SKM-1 (cell line): ENCODE measurements at regions not wholly inside any gene's neighbourhood (a gene's known extent, or its start where the extent isn't known, plus 50 kb on each side); places are given as distances from the start of the nearest gene placed in this dataset.

Experiments
- DNase-seq: peaks from one replicate; lab custom pipeline; 2025; ENCODE audit not compliant: unreplicated experiment; lab: John Stamatoyannopoulos, UW

GRCh38 chr12:107462428-107463332 lies 222.9 kb upstream of the PWP1 start:
- DNase-seq, result no peak

GRCh38 chr12:107464644-107465043 lies 221.0 kb upstream of the PWP1 start:
- DNase-seq, result no peak

DNA sequence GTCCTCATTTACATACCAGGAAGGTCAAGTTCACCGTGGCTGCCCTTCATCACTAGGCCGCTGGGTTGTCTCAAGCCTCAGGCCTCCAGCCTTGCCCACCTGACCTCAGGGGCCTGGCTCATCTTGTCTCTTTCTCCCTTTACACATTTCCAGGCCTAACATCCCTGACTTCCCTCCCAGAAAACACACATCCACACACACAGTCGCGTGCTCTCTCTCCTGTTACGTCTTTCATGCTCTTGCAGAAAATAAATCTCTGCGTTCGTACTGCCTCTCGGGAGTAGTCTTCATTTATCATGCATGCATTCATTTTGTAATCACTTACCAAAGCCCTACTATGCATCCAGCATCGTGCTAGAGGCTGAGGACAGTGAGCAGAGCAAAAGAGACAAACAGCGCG lies 220.0 kb upstream of the PWP1 start:
- no peak for DNase-seq

- no peak for DNase-seq
Observed at GRCh38 chr12:107467716-107468115, 217.9 kb upstream of the PWP1 start.

GRCh38 chr12:107468182-107468581 lies 217.4 kb upstream of the PWP1 start:
- no peak for DNase-seq

DNA sequence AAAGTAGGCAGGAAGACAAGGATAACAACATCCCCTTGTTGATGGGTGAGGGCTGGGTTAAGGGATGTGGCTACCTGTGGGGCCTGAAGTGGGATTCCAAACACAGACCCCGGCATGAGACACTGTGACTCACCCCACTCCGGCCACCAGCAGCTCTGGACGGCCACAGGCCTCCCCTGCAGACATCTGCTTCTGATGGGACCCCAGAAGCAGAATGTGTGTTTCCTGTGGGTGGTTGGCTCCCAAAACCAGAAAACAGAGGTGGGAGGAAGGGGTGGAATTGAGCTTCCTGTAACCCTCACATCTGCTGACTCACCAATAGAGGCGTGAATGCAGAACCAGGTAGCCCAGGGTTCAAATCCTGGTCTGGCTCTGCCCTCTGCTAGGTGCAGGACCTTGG lies 216.6 kb upstream of the PWP1 start:
- no peak for DNase-seq

- no peak for DNase-seq
Observed at GRCh38 chr12:107470645-107471044, 215.0 kb upstream of the PWP1 start.

DNA sequence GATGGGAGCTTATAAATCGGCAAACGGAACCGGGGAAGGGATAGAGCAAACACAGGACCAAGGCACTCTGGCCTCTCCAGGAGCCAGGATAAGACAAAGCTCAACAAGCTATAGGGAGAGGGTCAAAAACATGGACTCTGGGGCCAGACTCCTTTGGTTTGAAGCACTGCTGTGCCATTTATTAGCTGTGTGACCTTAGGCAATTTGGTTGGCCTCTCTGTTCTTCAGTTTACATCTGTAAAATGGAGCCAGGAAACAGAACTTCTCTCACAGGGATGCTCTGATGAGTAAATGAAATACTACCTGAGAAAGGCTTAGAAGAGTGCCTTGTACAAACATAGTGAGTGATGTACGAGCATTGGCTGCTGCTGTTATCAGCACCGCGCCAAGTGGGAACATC lies 213.3 kb upstream of the PWP1 start:
- DNase-seq, result no peak

DNA sequence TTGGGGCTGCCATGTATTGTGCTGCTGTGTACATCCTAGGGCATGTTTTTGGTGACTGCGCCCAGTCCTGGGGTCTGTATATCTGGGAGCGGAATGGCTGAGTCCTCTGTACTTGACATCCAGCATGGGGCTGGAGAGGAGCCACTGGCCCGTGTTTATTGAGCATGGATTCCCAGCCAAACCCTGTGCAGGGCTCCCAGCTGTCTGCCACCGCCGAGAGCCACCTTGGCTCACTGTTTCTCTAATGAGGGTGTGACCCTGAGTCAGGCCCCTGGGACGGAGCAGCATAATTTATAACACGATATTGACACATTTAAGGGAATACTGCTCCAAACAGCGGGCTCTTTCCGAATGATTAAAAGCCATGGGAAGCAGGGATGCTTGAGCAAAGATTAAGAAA lies 211.5 kb upstream of the PWP1 start:
- no peak for DNase-seq

DNA sequence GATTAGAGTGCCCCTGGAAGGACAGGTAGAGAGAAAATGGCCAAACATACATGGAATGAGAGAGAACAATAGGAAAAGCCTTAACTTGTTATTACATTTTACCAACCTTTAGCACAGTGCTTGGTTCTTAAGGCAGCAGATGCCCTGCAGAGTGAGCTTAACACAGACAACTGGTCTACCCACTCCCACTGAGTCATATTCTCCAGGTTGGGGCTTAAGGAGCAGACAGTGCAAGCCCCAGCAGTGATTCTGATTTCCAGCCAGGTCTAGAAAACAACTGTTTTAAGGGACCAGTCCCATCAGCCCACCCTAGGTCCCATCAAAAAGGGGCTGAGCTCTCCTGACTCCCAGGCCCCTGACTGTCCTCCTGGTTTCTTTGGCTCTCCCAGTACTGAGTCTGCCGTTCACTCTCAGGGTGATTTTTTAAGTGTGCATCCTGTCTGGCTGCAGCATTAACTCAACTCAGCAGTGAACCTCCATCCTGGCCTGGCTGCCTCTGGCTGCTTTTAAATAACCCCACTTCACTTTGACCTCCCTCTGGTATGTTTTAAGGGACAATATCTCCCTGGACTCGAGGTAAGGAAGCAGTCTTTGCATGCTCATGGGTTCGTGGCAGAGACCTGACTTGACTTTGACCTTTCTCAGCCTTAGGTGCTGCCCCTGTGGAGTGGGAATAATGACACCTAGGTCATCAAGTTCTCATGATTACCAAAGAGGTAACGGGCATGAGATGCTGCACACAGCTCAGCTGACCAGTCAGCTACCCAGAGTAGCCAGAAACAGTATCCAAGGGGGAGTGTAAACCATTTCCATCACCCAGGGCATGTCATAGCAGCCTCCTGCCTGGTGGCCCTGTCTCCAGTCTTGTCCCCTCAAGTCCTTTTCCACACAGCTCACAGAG lies 210.7 kb upstream of the PWP1 start:
- no peak for DNase-seq

DNA sequence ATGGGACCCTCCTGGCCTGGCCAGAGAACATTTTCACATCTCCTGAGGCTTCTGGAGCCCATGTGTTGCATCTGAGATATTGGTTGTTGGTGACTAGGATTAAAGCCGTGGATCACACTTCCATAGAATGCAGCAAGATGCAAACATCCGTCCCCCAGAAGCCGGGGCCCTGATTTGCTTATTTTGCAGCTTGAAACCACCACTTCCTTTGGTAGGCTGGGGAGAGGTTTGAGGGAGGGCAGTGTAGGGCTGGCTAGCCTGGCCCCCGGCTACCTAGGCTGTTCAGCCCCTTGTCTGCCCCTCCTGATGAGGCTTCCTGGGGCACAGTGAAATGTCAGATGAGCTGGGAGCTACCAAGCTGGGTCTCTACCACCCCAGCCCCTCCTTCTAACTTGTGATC lies 209.7 kb upstream of the PWP1 start:
- no peak for DNase-seq

- DNase-seq, result no peak
Observed at GRCh38 chr12:107477018-107477417, 208.6 kb upstream of the PWP1 start.

DNA sequence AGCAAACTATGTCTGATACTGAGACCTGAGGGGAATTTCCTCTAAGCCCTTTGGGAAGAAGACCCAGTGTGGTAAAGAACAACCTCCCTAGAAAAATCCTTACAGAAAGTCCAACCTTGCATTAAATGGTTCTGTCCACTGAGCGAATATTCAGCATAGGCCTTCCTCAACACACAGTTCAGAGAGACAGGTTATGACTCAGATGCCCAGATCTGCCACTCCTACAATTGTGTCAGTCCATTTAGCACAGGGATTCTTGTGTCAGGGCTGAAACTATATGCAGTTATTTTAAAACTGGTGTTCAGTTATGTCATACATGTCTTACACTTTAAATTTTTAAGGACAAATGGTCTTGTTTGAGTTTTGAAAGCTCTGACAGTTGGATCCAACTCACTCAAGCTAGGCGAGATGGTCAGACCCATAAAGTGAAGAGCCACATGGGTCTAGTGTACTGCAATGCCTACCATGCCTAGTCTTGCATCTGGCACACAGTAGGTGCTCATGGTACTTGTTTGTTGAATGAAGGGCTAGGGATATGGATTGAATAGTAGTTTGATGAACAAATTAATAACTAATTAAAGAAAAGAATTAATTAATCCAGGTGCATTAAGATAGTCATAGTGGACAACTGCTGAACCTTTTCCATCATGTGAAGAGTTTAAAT lies 207.5 kb upstream of the PWP1 start:
- DNase-seq, result no peak

DNA sequence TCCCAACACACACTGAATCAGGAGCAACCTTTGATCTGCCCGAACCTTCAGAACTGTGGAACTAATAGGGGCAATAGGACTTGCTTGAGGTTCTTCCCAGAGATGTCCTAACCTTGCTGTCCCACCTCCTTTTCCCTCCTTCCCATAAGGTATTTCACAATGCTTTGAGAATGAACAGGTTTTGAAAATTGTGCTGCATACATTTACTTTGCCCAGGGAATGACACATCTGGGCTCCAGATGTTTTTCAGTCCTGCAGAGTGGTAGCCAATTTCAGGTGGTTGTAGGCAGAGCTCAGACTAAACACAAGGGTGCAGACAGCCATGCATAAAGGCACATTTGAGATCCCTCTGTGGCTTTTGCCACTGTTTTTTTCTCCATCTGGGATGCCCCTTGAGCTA lies 206.7 kb upstream of the PWP1 start:
- DNase-seq, result no peak

GRCh38 chr12:107480836-107481608 lies 204.6 kb upstream of the PWP1 start:
- DNase-seq, result no peak

- no peak for DNase-seq
Observed at GRCh38 chr12:107484230-107484629, 201.4 kb upstream of the PWP1 start.

DNA sequence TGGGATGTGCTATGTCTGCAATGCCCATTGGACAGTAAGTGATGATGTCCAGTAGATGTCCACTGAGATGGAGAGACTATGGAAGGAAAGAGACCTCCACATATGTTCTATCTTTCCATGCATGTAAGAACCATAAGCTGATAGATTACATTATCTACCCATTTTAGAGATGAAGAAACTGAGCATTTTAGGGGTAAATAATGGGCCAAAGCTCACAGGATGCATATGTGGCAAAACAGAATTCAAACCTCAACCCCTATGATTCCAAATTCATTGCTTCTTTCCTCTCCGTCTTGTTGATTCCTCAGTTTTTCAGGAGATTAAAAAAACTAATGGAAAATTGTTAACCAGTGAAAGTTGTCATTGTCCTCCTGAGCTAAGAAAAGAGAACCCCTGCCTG lies 200.7 kb upstream of the PWP1 start:
- no peak for DNase-seq

DNA sequence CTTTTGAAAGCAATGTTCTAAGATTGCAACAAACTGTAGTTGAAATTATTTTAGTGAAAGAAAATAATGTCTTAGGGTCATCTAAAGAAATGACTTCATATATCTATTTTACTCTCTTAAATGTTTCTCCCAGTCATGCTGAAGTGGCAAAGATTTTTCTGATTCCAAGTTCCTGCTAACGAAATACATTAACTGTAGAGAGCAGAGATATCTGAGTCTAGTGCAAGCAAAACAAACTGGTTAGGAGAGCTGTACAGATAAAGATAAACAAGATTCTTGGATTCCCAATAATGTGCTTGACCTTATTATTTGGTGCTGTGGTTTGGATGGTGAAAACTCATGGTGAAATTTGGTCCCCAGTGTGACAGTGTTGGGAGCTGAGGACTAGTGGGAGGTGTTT lies 199.9 kb upstream of the PWP1 start:
- DNase-seq, result no peak

GRCh38 chr12:107486140-107486892 lies 199.3 kb upstream of the PWP1 start:
- no peak for DNase-seq
